ENCODE measurements at regions not wholly inside any gene's neighbourhood (a gene's known extent, or its start where the extent isn't known, plus 50 kb on each side); places are given as distances from the start of the nearest gene placed in this dataset.

DNA sequence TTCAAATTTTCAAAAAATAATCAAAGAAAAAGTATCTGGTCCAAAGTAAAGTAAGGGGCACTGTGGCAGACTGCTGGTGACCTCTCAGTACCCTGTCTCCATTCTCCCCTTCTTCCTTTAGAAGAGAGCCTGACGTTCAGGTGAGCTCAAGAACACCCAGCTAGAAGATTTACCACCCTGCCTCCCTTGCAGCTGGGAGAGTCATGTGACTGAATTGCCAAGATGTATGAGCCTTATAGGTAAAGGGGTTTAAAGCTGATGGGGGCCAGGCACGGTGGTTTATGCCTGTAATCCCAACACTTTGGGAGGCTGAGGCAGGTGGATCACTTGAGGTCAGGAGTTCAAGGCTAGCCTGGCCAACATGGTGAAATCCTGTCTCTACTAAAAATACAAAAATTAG is 86.3 kb upstream of the NANOS1 start:
- TF ChIP-seq EP300 (IDR thresholded peaks at IDR 0.05) = no peak
- TF ChIP-seq, protein P1, sequence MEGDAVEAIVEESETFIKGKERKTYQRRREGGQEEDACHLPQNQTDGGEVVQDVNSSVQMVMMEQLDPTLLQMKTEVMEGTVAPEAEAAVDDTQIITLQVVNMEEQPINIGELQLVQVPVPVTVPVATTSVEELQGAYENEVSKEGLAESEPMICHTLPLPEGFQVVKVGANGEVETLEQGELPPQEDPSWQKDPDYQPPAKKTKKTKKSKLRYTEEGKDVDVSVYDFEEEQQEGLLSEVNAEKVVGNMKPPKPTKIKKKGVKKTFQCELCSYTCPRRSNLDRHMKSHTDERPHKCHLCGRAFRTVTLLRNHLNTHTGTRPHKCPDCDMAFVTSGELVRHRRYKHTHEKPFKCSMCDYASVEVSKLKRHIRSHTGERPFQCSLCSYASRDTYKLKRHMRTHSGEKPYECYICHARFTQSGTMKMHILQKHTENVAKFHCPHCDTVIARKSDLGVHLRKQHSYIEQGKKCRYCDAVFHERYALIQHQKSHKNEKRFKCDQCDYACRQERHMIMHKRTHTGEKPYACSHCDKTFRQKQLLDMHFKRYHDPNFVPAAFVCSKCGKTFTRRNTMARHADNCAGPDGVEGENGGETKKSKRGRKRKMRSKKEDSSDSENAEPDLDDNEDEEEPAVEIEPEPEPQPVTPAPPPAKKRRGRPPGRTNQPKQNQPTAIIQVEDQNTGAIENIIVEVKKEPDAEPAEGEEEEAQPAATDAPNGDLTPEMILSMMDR (IDR thresholded peaks at IDR 0.05) = no peak
- no peak for TF ChIP-seq POLR2A (IDR thresholded peaks at IDR 0.05; ENCODE audit: low read depth)
- no peak for TF ChIP-seq POLR2AphosphoS5 (IDR thresholded peaks at IDR 0.05)
